Stimulated activated CD4-positive, alpha-beta T cell treated with anti-CD3 and anti-CD28 coated beads, Interleukin-12 subunit alpha, Interleukin-12 subunit beta, amount 100 ng/mL, for 24 hours (primary cell): ENCODE measurements at regions not wholly inside any gene's neighbourhood (a gene's known extent, or its start where the extent isn't known, plus 50 kb on each side); places are given as distances from the start of the nearest gene placed in this dataset.
"Not testable (repeated sequence)": the region's sequence is repeated elsewhere in the genome, so short reads cannot be mapped to it uniquely, and the experiment has no call there.

Experiments
- DNase-seq, 2 experiments: peaks; one replicate each; pipeline ENCODE4 v3.0.0-alpha.2; 2020; ENCODE audit warnings: low read depth in 2 of 2

DNA sequence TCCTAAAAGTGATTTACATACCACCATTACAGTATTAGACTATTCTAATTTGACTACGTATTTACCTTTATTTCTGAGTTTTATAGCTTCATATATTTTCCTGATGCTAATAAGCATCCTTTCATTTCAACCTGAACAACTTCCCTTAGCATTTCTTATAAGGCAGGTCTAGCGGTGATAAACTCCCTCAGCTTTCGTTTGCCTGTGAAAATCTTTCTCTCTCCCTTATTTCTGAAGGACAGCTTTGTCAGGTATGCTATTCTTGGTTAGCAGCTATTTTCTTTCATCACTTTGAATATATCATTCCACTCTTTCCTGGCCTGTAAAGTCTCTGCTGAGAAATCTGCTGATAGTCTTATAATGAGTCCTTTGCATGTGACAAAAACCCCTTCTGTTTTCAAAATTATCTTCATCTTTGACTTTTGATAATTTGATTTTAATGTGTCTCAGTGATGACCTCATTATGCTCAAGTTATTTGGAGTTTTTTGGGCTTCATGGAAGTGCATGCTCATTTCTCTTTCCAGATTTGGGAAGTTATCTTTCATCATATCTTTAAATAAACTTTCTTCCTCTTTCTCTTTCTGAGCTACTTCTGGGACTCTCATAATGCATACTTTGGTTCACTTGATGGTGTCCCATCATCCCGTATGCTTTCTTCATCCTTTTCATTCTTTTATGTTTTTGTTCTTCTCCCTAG lies 285.4 kb upstream of the PMFBP1 start:
- no peak for DNase-seq

GRCh38 chr16:72455743-72456659 lies 284.0 kb upstream of the PMFBP1 start:
- no peak for DNase-seq

- DNase-seq, result not testable (repeated sequence)
Measured at GRCh38 chr16:72453856-72454255, 281.9 kb upstream of the PMFBP1 start.

DNA sequence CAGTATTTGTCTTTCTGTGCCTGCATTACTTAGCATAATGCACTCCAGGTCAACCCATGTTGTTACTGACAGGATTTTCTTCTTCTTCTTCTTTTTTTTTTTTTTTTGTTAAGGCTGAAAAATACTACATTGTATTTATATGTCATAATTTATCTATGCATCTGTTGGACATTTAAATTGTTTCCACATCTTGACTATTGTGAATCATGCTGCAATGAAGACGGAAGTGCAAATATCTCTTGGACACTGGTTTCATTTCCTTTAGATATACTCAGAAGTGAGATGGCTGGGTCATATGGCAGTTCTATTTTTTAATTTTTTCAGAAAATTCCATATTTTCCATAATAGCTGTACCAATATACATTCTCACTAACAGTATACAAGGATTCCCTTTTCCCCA lies 272.7 kb upstream of the PMFBP1 start:
- DNase-seq, result no peak

DNA sequence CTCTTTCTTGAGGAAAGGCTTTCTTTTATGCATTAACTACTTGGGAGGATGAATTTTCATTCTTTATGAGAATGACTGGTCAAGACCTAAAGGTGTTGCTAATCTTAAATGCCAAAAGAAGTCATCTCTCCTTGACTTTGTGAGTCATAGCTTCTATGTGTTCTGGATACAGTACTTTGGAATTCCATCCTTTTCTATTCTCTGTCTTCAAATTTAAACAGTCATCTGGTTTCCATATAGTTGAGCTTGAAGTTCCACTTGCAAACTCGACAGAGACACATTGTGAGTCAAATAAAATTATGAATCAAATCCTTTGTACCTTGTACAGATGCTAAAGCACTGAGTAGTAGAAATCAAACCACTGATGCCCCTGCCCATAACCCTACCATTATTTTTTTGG lies 271.9 kb upstream of the PMFBP1 start:
- no peak for DNase-seq

DNA sequence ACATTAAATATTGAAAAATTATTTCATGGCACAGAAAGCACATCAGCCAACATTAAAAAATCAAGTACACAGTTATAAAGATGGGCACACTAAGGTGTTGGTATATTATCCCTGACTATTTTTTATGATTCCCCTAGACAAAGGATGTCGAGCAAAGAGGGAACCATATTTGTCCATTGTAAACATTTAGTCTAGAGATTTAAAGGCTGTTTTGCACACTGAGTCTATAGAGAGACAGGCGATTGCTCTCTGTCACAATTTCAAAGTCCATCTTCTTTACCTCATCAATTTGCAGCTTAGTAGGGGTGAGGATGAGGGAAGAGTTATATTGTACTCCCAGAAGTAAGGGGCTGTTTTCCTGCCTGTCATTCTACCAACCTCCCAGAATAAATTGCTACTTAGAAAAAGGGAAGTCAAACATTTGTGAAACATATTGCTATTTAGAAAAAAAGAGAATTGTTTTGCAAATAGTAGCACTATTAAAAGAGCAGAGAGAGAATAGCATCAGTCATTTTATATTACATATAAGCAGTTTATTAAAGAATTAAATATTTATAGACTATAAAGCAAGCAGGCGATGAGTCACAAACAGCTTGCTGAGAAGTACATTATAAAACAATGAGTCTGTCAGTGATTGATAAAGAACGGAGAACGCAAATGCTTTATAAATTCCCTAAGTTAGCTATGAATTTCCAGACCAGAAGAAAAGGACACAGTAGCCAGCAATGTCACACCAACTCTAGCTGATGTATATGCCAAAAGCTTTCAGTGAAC lies 270.6 kb upstream of the PMFBP1 start:
- no peak for DNase-seq

GRCh38 chr16:72437891-72438290 lies 265.9 kb upstream of the PMFBP1 start:
- DNase-seq, result no peak

GRCh38 chr16:72434159-72434558 lies 262.2 kb upstream of the PMFBP1 start:
- no peak for DNase-seq

DNA sequence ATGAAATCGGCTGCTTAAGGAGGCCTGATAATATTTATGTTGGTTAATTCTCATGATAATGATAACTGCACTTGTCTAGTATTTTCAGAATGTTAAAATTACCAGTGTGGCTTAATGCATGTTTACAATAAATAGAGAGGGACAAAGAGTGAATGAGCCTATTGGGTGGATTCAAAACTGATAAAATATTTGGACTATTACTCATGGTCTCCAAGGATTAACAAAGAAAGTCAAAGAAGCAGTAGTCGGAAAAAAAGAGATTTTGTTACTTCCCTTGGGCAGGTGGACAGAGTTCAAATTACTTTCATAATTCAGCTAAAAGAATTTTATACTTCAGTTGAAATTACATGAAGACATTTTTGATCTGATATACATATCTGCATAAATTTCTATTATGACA lies 258.2 kb upstream of the PMFBP1 start:
- DNase-seq, result no peak

- no peak for DNase-seq
Measured at GRCh38 chr16:72429671-72430081, 257.7 kb upstream of the PMFBP1 start.

DNA sequence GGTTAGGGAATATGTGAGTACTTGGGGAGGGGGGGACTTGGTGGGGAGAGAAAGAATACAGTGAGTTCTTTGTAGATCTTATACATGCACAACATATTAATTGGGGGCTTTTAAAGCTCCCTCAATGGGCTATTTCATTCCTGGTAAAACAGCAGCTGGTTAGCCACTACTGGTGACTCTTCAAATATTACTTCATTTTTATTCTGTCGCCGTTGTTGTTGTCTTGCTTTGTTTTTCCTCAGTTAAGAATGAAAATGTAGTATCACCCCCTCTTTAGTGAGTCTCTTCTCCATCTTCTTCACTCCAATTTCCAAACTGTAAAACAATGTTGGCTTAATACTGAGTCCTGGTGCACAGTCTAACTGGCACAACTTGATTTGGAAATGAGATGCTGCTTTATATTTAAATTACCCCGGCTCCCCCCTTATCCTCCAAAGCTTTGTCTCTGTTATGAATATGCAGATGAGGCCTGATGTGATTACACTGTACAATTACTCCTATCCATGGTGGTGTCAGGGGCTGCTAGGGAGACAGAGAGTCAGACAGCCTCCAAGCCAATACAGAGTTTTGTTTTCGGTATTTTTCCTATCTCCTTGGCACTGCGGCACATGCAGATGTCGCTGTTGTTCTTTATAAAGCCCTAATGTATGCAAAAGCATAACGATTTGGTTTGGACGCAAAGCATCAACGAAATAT lies 256.9 kb upstream of the PMFBP1 start:
- no peak for DNase-seq

GRCh38 chr16:72427783-72428331 lies 255.9 kb upstream of the PMFBP1 start:
- DNase-seq, result no peak

- DNase-seq, result no peak
Measured at GRCh38 chr16:72427051-72427782, 255.3 kb upstream of the PMFBP1 start.

DNA sequence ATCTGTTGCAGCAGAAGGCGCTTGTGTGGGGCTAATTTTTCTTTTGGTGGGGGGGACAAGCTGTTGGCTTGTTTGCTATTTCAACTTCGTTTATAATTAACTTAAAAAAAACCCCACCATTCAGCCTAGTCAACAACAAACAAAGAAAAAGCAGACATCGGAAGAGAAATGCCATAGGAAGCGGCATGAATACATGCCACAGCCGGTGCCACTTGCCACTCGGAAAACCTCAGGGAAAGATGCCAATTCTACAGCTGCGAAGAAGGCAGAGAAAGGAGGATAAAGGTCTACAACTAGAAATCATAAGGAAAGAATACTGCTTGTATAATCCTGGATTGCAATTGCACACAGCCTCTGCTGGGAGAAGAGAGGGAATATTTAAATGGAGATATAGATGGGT lies 254.4 kb upstream of the PMFBP1 start:
- no peak for DNase-seq

GRCh38 chr16:72425571-72426341 lies 253.8 kb upstream of the PMFBP1 start:
- DNase-seq, result no peak

GRCh38 chr16:72424757-72425156 lies 252.8 kb upstream of the PMFBP1 start:
- DNase-seq, result no peak

DNA sequence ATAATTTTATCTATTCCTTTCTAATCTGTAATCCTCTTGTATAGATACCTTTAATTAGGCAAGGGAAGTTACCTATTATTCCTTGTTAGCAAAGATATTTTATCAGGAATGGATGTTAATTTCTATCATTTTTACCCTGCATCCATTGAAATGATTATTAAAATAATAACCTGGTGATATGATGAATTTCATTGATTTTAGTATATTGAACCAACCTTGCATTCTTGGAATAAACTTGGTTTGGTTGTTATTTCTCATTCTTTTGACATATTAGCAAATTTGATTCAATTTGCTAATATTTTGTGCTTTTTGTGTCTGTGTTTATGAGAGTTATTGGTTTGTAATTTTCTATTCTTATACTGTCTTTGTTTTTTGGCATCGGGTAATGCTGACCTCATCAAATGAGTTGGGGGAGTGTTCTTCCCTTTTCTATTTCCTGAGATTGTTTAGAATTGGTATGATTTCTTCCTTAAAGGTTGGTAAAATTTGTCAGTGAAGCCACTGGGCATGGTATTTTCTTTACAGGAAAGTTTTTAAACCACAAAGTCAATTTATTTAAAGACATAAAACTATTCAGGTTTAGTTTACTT lies 250.4 kb upstream of the PMFBP1 start:
- DNase-seq, result no peak

- no peak for DNase-seq
Measured at GRCh38 chr16:72419638-72420037, 247.7 kb upstream of the PMFBP1 start.

DNA sequence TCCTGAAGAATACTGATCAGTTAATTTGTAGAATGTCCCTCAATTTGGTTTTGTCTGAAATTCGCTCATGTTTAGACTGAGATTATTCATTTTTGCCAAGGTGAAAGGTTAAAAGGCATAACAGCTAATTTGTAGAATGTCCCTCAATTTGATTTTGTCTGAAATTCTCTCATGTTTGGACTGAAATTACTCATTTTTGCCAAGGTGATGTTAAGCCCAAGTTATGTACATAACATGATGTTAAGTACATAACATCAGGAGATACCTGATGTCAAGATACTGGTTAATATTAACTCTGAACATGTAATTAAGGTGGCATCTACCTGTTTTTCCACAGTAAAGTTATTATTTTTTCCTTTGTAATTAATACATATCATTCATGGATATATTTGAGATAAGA lies 243.4 kb upstream of the PMFBP1 start:
- DNase-seq, result no peak

DNA sequence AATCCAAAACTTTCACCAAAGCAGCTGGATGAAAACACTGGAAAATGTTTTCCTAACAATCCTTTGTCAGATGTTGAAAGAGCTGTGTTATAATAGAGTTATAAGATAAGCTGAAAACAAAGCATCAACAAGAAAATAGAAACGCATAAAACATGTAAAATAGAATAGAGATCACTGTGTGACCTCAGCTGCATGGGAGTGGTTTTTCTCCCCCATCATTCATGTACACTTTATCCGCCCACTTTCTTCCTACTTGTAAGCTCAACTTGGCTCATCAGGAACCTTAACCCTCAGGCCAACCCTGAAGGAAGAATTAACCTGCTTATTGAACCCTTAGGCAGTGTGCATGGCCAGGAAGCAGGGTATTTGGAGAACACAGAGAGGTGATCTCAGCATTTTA lies 238.5 kb upstream of the PMFBP1 start:
- no peak for DNase-seq
